ENCODE measurements at regions not wholly inside any gene's neighbourhood (a gene's known extent, or its start where the extent isn't known, plus 50 kb on each side); places are given as distances from the start of the nearest gene placed in this dataset.

GRCh38 chr2:239774933-239775622 is 250.1 kb downstream of the NDUFA10 start:
- WGBS: 77% methylated on average over 17 of the region's 17 CpGs
- Histone ChIP-seq H3K27ac (ENCODE audit: low read depth in 1 of 2, low read length in 2 of 2) (no peak overlapping the region), H3K4me1 (ENCODE audit: control insufficient read depth in 4 of 4, insufficient read depth in 4 of 4, low read length in 3 of 4) (no peaks in the 10 kb centered on the region), H3K27me3 (ENCODE audit: control insufficient read depth in 4 of 4, insufficient read depth in 4 of 4, low read length in 3 of 4) (no peaks in the 10 kb centered on the region), H3K9ac (ENCODE audit: low read depth in 1 of 2, low read length in 2 of 2) (no peak overlapping the region), H3K9me3 (ENCODE audit: control insufficient read depth in 4 of 4, low read length in 3 of 4) (peaks cover 0 to 14% (median 6%) of the 10 kb centered on the region in 4 donors), H3K4me3 (ENCODE audit: low read depth in 1 of 3, low read length in 3 of 3) (no peak overlapping the region), H3K36me3 (ENCODE audit: control insufficient read depth in 4 of 4, insufficient read depth in 3 of 4, low read depth in 1 of 4, low read length in 3 of 4) (no peaks in the 10 kb centered on the region)
- DNase-seq (ENCODE audit: low spot score): no peak
- TF ChIP-seq GABPA (IDR thresholded peaks at IDR 0.05 in 1 of 2, conservative IDR thresholded peaks at IDR 0.05 in 1 of 2): no peak
- TF ChIP-seq SP1 (IDR thresholded peaks at IDR 0.05): no peak
- no peak for TF ChIP-seq REST (IDR thresholded peaks at IDR 0.05)
- TF ChIP-seq FOXA1 (IDR thresholded peaks at IDR 0.05): no peak
- no peak for TF ChIP-seq YY1 (IDR thresholded peaks at IDR 0.05)
- TF ChIP-seq NR2F2 (IDR thresholded peaks at IDR 0.05): no peak
- TF ChIP-seq HNF4G (IDR thresholded peaks at IDR 0.05): no peak
- no peak for TF ChIP-seq TAF1 (conservative IDR thresholded peaks at IDR 0.05)
- TF ChIP-seq JUND (IDR thresholded peaks at IDR 0.05): no peak
- TF ChIP-seq, protein P1, sequence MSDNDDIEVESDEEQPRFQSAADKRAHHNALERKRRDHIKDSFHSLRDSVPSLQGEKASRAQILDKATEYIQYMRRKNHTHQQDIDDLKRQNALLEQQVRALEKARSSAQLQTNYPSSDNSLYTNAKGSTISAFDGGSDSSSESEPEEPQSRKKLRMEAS (IDR thresholded peaks at IDR 0.05): no peak
- TF ChIP-seq CTCF (IDR thresholded peaks at IDR 0.05; ENCODE audit: low read depth, low read length, missing input control): no peak
- no peak for TF ChIP-seq RXRA (IDR thresholded peaks at IDR 0.05)
- no peak for TF ChIP-seq ATF3 (IDR thresholded peaks at IDR 0.05)
- no peak for TF ChIP-seq EGR1 (IDR thresholded peaks at IDR 0.05; ENCODE audit: low read depth in 2 of 2)
- no peak for TF ChIP-seq ZBTB33 (IDR thresholded peaks at IDR 0.05)
- TF ChIP-seq RAD21 (IDR thresholded peaks at IDR 0.05): no peak
- no peak for TF ChIP-seq HNF4A (conservative IDR thresholded peaks at IDR 0.05)
- TF ChIP-seq FOXA2 (IDR thresholded peaks at IDR 0.05): no peak

All from liver (tissue), 8 donors.